GM19467 (cell line): ENCODE measurements at regions not wholly inside any gene's neighbourhood (a gene's known extent, or its start where the extent isn't known, plus 50 kb on each side); places are given as distances from the start of the nearest gene placed in this dataset.

Experiments
- ATAC-seq: cut with Tn5 transposase; IDR thresholded peaks from one replicate; pipeline ENCODE4 v1.9.1; 2021; ENCODE audit warnings: mild to moderate bottlenecking, moderate library complexity; ENCODE audit not compliant: unreplicated experiment

DNA sequence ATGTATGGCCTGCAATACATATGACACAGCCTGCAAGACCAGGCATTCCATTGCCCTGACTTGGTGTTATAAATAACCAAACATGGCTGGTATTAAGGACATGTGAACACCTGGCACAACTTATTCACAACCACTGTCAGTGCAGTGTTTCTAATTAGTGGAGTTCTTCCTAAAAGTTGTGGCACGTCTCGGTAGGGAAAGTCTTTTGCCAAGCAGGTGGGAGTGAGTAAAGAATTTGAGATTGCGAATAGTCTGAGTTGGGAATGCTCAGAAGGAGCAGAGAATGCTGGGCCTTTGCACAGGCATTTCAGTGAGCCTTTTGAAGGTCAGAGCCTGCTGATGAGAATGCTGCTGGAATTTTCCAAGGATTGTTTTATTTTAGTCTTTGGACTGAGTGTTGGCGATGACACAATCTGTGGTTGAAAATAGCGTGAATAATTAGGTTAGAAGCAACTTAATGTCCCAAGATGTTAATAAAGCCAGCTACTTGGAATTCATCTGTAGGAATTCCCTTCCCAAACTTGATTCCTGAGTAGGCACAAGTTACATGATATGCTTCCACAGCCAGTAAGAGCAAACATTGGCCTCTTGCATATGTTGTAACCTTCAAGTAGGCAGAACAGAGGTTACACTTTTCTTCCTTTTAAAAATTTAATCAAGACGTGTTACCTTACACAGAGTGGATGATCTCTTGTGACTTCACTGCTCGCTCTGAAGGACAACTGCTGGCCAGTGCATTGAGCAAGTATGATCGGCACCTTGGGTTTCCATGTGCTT lies 83.6 kb upstream of the PGRMC2 start:
- ATAC-seq: no peak

DNA sequence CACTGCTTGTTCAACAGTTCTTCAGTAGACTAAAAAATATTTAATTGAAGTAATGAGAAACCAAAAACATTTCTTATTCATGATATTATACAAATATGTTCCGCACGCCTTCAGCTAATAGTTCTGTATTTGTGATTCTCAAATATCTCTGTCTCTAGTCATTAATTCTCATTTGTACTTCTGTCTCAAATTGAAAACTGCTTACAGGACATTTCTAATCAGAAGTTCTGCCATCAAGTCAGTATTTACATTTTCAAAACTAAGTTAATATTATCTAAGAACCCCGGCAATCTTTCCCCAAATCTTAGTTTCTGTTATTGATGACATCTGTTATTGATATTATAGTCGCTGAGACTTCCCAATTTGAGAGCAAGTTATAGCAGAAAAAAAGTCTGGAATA lies 78.6 kb upstream of the PGRMC2 start:
- ATAC-seq: no peak

GRCh38 chr4:128364565-128364964 lies 77.0 kb upstream of the PGRMC2 start:
- no peak for ATAC-seq

- no peak for ATAC-seq
Measured at GRCh38 chr4:128363966-128364365, 76.4 kb upstream of the PGRMC2 start.

- no peak for ATAC-seq
Measured at GRCh38 chr4:128362760-128363159, 75.1 kb upstream of the PGRMC2 start.

GRCh38 chr4:128359422-128359821 lies 71.8 kb upstream of the PGRMC2 start:
- no peak for ATAC-seq

GRCh38 chr4:128358913-128359279 lies 71.3 kb upstream of the PGRMC2 start:
- ATAC-seq: no peak

DNA sequence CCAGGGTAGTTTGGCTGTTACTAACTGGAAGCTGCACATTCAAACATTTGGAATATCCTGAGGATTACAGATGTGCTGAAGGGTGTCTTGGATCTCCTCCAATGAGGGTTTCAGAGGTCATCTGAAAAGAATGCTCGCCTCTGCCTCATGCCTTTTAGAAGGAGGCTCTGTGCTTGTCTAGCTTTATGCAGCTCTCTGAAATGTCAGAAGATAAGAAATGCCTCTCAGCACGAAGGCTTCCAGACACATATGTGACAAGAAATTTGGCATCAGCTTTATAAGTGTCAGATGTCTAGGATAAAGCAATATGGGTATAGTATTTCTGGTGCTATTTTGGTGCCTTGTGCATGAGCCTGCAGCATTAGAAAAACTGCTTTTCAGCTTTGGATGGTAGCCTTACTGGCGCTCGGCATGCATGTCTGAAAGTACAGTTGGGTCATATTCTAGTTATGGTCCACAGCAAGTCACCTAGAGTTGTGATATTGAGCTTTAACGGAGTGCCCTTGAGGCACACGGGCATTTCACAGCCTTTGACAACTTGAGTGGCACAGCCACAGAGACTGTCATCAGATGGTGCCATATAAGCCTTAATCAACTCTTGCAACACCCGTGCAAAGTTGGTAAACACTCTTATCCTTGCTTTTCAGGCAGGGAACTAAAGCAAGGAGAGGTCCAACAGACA lies 70.8 kb upstream of the PGRMC2 start:
- no peak for ATAC-seq

GRCh38 chr4:128357286-128357685 lies 69.7 kb upstream of the PGRMC2 start:
- no peak for ATAC-seq

DNA sequence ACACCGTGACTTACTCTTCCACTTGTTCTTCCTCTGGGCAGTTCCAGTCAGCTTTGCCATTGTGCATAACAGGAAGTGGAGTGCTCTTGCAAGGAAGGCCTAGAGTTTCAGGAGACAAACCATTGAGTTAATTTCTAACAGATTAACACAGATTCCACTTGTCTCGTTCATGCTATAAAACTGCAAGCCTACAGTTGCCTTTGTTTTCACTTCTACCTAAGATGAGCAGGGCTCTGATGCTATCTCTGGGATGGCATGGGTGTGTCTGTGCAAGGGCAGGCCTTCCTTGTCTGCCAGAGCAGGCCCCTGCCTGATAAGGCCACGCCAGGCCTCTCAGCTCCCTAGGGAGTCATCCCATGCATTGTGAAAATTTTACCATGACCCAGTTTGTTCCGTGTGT lies 67.7 kb upstream of the PGRMC2 start:
- ATAC-seq: peak; percentile 95

DNA sequence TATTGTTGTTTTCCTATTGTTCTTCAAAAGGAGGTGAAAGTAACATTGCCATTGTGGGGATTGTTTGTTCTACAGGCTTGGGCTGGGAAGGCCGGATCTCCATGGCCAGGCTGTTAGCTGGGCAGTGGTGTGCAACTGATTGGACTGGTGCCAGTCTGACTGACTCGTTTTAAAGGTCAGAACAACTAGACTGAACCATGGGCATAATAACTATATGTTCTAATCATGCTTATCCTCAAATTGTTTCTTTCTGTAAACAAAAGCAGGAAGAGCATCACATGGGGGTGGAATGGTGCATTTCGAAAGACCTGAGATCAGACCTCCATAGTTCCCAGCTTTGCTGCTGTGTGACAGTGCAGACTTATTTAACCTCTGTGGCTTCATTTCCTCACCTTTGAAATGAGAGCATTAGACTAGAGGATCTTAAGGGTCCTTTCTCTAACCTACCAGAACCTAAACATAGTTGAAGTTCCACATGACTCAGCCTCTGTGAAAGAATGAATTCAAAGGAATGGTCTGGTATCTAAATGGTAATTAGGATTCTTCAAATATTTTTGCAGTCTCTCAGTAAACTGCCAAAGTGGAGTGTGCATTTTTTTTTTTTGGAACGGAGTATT lies 66.7 kb upstream of the PGRMC2 start:
- no peak for ATAC-seq

DNA sequence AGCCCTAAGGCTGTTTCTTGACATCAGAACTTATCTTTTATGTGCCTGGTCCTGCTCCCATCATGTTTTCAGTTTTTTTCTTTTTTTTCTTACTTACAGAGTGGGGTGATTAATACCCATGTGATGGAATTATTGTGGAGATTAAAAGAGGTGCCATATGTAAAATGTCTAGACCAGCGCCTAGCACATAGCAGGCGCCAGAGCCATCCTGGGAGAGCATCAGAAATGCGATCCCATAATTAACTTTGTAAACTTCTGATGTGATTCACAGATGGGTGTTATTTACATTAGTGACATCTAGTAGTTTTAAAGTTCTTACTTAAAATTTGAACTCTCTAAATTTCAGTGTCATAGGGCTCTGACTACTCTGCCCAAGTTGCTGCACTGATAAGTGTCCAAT lies 66.2 kb upstream of the PGRMC2 start:
- ATAC-seq: no peak

- ATAC-seq: no peak
Measured at GRCh38 chr4:128351502-128351901, 63.9 kb upstream of the PGRMC2 start.

- no peak for ATAC-seq
Measured at GRCh38 chr4:128350449-128351045, 62.9 kb upstream of the PGRMC2 start.

DNA sequence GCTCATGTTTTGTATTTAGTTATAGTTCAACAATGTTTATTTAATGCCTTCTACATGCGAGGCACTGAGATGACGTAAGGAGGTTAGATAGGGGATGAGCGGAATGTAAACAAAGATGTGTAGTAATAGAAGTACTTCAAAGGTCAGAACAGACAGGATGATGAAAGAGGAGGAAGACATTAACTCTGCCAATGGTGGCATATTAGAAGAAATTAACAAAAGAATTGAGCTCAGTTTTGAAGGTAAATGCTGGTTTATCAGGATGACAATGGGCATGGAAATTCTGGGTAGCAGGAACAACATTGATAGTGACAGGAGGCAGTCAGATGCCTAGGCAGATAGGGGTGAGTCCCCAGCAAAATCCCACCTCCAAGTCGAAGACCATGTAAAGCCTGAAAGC lies 62.3 kb upstream of the PGRMC2 start:
- no peak for ATAC-seq

- ATAC-seq: no peak
Measured at GRCh38 chr4:128347930-128348660, 60.5 kb upstream of the PGRMC2 start.

GRCh38 chr4:128347175-128347868 lies 59.7 kb upstream of the PGRMC2 start:
- ATAC-seq: no peak

- ATAC-seq: no peak
Measured at GRCh38 chr4:128346054-128346716, 58.6 kb upstream of the PGRMC2 start.

- ATAC-seq: no peak
Measured at GRCh38 chr4:128345650-128346049, 58.0 kb upstream of the PGRMC2 start.

DNA sequence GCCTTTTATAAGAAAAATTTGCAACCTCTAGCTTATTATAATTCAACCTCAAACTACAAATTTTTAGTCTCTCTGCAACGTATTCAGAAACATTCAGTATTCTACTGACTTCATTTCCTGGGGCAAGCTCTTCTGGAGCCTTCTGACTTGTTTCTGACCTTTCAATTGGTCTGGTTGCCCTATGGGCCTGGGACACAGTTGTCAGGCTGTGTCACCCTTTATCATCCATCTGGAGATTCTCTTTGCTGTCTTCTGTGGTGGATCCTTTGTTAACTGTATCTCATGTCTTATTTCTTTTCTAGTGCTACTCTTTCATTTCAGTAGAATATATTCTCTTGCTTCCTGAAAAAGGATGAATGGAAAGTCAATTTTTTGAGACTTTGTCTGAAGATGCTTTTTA lies 55.1 kb upstream of the PGRMC2 start:
- no peak for ATAC-seq
